NCI-H748 (cell line): ENCODE measurements at regions not wholly inside any gene's neighbourhood (a gene's known extent, or its start where the extent isn't known, plus 50 kb on each side); places are given as distances from the start of the nearest gene placed in this dataset.
"Not testable (repeated sequence)": the region's sequence is repeated elsewhere in the genome, so short reads cannot be mapped to it uniquely, and the experiment has no call there.

Source experiments
- DNase-seq: peaks from one replicate; lab custom pipeline; 2025; ENCODE audit not compliant: unreplicated experiment; lab: John Stamatoyannopoulos, UW

DNA sequence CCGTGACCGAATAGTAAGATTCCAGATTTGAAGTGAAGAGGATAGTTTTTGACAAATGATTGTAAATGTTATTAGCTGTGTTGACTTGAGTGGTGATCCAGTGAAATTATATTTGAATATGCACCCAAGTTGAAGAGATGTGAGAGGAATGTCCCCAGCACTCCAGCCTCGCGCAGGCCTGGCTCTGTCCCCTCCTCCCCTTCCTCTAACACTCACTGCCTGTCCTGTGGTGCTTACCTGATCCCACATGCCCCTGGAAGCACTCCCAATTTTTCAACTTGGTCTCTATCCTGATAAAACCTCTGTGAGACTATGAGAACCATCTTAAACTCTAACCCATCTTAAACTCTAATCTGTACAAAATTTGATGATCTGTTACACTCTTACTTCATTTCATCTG is 154.7 kb upstream of the LRP1B start:
- no peak for DNase-seq

DNA sequence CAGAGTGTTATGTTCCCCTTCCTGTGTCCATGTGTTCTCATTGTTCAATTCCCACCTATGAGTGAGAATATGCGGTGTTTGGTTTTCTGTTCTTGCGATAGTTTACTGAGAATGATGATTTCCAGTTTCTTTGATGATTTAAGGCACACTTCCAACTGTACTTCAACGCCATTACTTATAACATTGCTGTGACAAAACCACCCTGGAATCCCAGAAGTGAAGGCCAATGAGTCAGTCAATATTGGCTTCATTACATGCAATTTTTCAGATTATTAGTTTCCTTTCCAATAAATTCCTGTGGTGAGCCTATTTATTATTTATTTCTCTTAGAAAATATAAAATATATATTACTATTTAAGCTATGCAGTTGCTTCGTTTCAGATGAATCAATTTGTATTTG is 153.5 kb upstream of the LRP1B start:
- DNase-seq, result not testable (repeated sequence)

DNA sequence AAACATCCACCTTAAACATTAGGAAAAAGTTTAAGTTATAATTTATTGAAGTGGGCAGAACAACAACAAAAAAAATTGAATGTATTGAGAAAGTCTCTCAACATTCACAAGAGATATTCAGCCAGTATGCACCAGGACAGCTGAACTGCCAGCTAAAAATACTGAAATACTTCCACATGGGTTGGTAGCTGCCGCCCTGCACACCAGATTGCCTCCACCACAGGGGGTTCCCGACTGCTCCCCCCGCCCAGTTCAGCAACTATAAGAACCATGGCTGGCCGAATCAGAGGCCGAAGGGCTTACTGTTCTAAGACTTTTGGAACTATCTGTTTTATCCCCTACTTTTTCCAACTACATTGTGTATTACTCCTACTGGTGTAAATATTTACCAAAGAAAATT is 150.0 kb upstream of the LRP1B start:
- no peak for DNase-seq

DNA sequence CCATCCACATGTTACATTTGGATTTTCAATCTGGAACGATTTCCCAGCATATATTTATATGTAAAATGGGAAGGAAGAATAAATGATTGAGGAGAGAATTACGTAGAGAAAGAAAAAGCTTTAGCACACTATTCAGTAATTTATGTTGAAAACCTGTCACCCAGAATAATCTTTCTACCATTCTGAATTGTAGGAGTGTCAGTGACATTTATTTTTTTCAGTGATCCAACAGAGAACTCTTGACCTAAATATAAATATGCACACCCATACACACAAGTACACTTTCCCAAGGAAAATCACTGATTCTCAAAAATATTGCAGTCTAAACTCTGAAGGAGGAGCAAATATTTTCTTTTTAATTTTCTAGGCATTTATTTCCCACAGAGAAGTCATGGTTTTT is 140.2 kb upstream of the LRP1B start:
- no peak for DNase-seq

DNA sequence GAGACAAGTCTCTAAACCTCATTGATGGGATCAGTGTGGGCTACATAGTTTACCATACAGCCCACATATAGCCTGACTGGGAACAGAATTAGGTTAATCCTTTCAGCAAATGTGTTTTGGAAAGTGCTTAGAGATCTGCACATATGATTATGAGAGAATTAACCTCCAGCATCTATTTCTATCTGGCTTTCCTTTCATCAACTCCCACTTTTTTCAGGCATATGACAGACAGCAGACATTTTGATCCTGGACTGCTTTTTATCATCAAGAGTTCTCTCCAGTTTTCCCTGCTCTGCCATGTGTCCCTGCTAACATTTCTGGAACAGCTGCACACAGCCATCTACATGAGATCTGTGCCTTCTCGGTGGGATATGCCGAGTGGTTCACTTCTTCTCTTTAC is 139.5 kb upstream of the LRP1B start:
- DNase-seq, result no peak

DNA sequence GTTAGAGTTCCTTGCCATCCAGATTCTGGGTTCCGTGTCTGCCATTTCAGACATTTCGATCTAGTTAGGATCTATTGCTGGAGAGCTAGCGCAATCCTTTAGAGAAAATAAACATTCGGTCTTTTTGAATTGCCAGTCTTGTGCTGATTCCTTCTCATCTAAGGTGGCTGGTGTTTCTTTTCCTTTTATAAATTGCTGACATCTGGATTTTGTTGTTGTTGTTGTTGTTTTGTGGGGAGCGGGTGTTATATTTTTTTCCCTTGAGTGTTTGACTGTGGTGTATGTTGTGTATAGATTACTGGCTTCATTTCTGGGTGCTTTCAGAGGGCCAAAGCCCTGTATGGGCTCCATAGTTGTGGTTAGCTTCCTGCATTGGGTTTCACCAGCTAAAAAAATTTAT is 128.5 kb upstream of the LRP1B start:
- DNase-seq, result no peak

DNA sequence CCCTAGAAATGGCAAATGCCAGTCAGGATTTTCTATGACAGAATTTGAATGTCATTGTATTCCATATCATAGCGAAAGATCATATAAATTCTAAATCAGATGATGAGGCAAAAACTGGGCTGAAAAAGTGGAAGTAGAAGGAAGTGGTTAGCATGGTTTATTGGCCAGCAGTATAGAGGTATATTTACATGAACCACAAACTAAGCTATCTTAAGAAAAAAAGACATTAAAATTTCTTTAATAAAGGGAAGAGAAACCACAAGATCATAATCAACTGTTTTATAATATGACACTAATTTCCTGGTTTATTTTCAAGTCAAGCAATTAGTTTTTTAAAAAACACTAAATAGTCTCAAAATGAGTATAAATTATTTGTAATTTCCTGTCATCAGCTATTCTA is 123.2 kb upstream of the LRP1B start:
- DNase-seq, result no peak

DNA sequence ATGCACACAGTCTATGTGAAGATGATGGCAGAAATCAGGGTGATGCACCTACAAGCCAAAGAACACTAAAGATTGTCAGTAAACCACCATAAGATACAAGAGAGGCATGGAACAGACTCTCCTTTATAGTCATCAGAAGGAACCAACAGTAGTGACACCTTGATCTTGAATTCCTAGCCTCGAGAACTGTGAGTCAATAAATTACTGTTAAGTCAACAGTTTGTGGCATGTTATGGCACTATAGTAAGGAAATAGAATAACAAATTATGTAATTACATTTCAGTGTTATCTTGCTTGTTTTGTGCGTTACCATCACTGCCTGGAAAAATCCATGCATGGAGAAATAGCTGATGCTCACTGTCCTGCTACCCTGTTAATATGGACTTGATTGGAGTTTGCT is 110.2 kb upstream of the LRP1B start:
- DNase-seq, result peak; percentile 16

DNA sequence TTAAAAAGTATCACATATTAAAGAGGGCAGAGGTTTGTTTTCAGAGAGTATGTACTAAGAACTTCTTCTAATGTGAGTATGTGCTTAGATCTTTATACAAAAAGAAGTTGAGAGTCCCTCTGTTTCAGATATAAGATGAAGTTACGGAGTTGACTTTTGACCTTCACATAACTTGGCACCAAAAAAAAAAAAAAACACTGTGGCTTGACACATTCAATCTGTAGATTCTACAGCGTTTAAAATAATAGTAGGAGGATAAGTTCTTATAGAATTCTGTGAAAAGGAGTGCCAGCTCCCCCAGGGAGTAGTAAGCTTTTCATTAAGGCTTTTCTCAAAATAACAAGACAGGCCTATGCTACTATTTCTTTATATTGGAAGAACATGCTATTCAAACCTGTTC is 105.4 kb upstream of the LRP1B start:
- no peak for DNase-seq

DNA sequence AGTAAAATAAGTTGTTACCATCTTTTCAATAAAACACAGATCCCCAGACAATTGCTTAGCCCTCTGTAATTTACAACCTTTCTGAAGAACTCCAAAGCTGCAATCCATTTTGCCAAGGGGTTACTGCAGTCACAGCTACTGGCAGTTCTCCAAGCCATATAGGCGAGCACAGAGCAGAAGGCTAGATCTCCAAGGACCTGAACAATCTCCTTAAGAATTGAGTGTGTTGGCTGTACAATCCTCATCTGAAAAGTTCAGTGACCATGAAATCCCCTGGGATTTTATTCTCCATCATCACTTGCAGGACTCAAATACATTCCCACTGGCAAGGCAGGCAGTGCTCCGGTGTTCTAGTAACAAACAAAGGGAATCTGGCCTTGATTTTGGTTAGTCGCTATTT is 103.9 kb upstream of the LRP1B start:
- peak; percentile 58 for DNase-seq

DNA sequence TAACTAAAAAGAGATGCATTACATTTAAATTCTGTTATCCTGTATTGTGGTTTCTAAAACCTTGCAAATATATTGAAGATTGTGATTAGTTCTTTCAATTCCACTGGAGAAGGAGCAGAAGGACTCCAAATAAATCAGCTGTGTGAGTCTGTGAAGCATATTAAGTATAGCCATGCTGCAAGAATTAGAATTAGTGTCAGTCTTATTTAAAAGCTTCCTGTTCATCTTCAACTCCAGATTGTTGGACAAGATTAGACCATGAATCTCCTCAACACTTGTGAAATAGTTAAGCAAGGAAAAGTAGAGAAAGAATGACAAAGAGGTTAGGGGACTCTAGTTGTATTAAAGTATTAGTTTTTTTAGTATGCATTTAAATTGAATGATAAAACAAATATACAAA is 92.5 kb upstream of the LRP1B start:
- DNase-seq, result no peak

DNA sequence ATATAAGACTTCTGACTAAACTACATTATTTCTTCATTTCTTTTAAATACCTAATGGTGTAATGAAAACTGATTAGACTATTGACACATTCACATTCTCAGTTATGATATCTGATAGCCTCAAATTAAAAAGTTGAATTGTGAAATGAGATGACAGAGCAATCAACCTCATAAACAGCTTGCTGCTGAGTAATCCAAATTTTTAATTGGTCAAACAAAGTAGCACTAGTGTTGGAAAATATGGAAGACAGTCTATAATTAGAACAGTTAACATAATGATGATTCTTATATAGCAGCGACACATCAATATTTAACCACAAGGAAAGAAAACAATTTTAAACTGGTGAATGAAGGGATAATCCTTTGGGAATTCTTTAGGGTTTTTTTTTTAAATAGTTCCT is 91.9 kb upstream of the LRP1B start:
- DNase-seq, result peak; percentile 49

DNA sequence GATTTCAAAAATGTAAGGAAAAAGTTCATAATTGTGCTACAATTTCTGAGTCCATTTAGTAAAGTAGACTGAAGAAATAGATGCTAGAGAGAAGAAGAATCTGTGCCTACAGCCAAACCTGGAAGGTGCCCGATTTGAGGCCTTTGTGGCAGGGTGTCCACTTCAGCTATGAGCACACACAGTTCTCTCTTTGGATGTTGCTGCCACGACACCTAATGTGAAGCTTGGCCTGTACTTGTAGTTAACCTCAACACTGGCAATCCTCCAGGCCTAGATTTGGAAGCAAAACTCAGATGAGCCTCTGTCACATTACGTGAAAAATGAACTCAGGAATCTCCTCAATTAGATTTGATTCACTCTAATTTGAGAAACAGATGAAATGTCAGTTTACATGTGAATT is 90.1 kb upstream of the LRP1B start:
- DNase-seq, result no peak

DNA sequence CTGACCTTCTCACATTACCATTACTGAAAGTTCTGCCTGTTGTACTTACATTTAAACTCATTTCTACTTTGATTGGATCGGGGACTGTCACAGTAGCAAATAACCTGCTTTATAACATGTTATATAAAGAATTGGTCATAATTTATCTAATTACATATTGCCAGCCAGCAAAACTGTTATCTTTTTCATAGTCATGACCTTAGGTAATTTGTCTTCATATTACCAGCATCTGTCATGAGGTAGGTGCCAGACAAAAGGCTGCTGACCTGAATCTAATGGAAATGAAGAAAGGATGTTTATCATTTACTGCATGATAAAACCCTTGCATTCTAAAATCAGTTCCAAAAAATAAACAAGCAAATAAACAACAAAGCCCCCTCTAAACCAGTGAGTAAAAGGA is 89.4 kb upstream of the LRP1B start:
- DNase-seq, result no peak

DNA sequence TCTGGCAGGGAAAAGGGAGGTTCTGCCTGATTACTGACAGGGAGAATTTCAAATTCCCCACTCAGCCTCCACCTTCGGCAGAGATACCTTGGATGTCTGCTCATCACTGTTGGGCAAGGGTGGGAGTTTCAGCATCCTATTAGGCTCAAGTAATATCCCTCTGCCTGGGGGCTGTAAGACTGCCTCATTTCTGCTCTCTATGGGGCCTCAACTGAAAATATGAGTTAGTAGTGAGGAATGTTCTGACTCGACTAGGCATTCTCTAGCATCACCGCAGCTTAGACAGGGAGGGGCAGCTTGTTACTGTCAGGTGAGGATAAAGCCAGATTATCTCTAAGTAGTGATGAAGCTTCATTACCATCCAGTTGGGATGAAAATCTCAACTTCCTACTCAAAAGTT is 87.7 kb upstream of the LRP1B start:
- no peak for DNase-seq

DNA sequence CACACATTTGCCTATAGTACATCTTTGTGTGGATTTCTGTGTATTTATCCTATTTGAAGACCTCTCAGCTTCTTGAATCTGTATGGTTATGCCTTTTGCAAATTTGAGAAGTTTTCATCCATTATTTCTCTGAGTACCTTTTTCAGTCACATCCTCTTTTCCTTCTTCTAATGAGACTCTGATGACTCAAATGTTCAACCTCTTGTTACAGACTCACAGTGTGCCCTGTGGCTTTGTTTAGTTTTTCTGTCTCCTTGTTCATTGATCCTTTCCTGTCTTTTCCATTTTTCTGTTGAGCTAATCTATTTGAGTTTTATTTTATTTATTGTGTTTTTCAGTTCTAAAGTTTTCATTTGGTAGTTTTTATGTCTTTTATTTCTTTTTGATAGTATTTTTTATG is 87.0 kb upstream of the LRP1B start:
- DNase-seq, result no peak

DNA sequence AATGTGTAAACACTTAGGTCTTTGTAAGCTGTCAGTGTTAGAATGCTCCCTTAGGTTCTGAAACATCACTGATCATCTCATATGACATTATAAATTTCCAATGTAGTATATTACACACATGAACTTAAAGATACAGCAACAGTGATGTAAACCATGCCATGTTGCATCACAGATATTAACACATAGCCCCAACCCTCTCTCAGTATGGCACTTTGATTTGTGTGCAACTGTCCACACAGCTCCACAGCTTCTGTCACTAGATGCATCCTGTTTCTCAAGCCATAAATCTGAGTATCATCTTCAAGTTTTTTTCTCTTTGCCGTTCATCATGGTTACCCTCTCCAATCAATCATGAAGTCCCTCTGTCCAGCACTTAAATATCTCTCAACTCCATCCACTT is 69.2 kb upstream of the LRP1B start:
- DNase-seq, result no peak

DNA sequence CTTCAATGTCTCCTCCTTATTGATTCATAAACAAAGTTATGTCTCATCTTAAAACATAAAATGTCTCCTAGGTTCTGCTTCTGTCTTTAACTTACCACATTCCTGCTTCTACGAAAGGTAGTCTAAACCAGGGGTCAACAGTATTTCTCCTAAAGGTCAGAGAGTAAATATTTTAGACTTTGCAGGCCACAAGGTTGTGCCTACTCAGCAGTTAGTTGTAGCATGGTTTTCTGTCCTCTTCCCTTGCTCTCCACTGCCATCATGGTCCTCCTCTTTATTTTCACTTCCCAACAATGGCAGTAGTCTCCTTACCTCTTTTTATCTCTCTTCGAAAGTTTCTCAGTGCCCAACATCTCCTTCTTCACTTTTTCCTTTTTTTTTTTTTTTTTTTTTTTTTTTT is 68.3 kb upstream of the LRP1B start:
- DNase-seq, result no peak

DNA sequence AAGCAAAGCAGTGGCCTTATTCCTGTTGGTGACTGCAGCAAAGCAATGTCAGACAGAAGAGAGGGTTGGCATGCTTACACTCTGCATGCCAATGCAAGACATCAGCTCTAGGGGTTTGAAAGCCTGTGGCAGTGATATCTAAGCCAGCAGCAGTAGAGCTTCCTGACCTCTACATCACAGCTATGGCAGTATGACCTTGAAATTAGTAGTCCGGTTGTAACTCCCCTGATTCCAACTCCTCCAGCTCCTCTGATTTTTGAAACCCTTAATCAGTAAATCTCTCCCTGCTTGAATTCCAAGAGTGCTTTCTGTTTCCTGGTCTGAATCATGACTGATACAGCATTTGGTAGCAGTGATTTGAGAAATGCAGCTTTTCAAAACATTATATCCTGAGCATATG is 60.0 kb upstream of the LRP1B start:
- DNase-seq, result no peak

DNA sequence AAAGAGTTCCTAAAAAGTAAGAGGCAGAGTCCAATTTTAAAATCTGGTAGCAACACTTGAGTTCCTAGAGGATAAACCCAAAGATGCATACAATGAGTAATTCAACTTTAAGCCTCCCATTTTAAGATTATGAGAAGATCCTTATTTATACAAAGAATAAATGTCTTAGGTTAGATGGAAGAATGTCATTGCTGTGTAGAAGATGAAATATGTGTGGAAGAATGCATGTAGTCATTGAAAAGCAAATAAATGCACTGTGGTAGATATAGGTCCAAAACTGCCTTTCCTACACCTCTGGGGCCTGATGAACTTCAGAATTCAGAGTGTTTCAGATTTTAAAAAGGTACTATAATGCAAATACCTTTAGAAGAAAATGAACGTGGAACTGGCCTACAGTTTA is 58.7 kb upstream of the LRP1B start:
- DNase-seq, result no peak

DNA sequence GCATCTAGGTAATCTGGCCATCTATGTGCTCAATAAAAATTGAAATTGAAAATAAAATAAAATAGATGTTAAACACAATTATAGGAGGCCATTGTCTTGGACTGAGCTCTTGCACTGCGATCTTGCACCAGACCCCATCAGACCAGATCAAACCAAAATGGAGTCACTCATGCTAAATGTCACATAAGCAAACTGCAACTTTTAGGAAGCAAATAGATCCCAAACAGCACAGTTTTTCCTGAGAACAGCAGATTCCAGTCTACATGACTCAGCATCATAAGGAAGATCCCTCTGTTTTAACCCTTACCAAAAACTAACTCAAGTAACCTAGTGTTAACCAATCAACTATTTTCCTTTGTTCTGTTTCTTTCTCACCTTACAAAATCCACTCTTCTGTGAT is 57.7 kb upstream of the LRP1B start:
- DNase-seq, result no peak

DNA sequence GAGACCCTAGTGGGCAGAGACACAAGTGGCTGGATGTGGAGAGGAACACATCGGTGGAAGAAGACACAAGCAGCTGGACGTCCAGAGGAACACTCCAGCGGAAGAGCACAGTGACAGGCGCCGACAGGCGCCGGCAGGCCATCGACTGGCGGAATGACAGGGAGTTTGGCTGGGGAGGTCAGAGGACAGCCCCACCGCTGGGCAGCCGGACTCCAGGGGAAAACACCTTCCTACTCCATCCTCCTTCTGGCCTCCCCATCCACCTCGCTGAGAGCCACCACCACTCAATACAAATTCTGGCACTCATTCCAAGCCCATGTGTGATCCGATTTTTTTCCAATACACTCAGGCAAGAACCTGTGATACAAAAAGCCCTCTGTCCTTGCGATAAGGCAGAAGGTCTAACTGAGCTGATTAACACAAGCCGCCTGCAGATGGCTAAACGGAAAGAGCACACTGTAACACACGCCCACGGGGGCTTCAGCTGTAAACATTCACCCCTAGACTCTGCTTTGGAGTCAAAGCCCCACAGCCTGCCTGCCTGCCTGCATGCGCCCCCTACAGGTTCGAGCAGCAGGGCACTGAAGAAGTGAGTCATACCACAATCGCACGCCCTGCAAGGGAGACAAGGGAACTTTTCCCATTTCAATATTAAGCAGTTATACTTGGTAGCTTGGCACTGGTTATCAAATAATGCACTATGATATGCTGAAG is 50.2 kb upstream of the LRP1B start:
- DNase-seq, result peak; percentile 31
